ENCODE measurements at regions not wholly inside any gene's neighbourhood (a gene's known extent, or its start where the extent isn't known, plus 50 kb on each side); places are given as distances from the start of the nearest gene placed in this dataset.

GRCh38 chr12:131211340-131211938 is 257.7 kb downstream of the ADGRD1 start:
- TF ChIP-seq, protein P1, sequence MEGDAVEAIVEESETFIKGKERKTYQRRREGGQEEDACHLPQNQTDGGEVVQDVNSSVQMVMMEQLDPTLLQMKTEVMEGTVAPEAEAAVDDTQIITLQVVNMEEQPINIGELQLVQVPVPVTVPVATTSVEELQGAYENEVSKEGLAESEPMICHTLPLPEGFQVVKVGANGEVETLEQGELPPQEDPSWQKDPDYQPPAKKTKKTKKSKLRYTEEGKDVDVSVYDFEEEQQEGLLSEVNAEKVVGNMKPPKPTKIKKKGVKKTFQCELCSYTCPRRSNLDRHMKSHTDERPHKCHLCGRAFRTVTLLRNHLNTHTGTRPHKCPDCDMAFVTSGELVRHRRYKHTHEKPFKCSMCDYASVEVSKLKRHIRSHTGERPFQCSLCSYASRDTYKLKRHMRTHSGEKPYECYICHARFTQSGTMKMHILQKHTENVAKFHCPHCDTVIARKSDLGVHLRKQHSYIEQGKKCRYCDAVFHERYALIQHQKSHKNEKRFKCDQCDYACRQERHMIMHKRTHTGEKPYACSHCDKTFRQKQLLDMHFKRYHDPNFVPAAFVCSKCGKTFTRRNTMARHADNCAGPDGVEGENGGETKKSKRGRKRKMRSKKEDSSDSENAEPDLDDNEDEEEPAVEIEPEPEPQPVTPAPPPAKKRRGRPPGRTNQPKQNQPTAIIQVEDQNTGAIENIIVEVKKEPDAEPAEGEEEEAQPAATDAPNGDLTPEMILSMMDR (conservative IDR thresholded peaks at IDR 0.05; ENCODE audit: low read depth, low read length): no peak
- no peak for TF ChIP-seq EZH2 (IDR thresholded peaks at IDR 0.05; ENCODE audit: borderline replicate concordance, low read depth, low read length, poor library complexity, severe bottlenecking)
